ENCODE measurements at regions not wholly inside any gene's neighbourhood (a gene's known extent, or its start where the extent isn't known, plus 50 kb on each side); places are given as distances from the start of the nearest gene placed in this dataset.

DNA sequence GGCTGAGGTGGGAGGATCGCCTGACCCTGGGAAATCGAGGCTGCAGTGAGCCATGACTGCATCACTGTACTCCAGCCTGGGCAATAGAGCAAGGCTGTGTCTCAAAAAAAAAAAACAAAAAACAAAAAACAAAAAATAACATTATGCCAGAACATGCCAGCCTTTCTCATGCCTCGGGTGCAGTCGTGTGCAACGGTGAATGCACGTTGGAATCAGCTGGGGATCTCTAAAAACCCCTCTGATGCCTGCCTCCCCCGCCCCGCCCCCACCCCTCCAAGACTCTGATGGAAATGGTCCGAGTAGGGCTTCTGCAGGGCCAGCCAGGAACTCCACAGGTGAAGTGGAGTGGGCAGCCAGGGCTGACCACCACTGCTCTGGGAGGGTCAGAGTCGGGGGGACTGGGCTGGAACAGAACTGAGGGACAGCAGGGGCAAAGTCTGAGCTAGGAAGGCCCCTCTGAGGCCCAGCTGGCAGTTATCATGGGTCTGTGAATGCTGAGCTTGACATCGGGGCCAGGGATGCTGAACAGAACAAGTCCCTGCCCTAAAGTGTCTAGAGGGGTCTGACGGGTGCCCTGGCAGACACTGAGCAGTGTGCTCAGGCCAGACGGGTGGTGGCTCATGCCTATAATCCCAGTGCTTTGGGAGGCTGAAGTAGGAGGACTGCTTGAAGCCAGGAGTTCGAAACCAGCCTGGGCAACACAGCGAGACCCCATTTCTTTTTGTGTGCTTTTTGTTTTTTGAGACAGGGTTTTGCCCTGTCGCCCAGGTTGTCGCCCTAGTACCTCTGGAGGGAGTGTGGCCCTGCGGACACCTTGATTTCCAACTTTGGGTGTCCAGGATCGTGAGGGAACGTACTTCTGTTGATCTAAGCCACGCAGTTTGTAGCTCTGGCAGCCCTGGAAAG lies 193.4 kb upstream of the GSE1 start:
- no peak for DNase-seq

- no peak for DNase-seq
Measured at GRCh38 chr16:85420501-85421337, 192.4 kb upstream of the GSE1 start.

- no peak for DNase-seq
Measured at GRCh38 chr16:85421338-85422195, 191.6 kb upstream of the GSE1 start.

- DNase-seq = no peak
Measured at GRCh38 chr16:85422196-85422631, 190.9 kb upstream of the GSE1 start.

DNA sequence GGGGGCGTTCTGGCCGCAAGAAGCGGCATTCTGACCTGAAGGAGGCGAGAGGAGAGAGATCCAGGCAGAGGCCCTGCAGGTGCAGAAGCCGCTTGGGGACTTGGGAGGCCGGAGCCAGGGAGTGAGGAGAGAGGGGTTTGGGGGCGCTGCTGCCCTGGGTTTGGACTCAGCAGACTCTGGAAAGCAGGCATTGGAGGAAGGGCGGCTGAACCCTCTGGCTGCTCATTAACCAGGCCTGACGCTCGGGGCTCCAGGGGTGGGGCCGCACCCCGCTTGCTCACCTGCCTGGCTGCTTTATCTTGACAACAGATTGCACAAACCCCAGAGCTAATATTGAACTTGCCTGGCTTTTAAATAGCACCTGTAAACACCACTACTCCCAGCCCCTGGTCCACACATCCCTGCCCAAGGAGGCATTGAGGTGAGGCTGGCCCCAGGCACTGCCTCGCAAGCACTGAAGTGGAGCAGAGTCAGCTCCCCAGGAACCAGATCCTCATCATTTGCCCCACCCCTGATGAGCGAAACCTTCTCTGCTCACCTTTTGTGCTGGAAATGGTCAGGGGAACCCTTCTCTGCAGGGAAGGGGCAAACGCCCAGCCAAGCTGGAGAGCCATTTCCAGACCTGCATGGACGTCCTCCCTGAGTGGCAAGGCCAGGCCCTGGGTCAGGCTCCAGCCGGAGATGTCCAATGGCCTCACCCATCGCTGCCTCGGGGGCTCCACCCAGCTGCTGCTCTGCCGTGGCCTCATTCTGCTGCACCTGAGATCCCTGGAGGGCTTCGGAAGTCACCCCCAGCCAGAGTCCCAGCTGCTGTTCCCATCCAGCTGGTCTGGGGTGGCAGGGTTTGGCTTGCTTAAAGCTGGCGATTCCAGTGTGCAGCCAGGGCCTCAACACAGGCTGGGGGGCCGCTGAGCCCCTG lies 190.2 kb upstream of the GSE1 start:
- peak; percentile 59 for DNase-seq

DNA sequence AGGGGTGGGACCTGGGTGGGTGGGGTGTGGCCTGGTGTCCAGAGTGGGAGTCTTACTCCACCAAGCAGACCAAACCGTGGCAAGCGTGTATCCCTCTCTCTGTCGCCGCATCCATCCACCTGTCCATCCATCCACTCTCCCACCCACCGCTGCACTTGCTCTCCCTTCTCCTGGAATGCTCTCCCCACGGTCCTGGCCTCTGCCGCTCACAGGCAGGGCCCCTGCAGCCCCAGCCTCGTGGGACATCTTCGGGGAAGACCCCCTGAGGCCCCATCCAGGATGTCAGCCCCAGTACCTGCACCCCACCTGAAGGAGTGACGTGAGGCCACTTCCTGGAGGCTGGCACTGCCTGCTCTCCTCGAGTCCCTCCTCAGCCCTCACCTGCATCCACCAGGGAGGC lies 189.5 kb upstream of the GSE1 start:
- no peak for DNase-seq

GRCh38 chr16:85424260-85425073 lies 188.7 kb upstream of the GSE1 start:
- no peak for DNase-seq

DNA sequence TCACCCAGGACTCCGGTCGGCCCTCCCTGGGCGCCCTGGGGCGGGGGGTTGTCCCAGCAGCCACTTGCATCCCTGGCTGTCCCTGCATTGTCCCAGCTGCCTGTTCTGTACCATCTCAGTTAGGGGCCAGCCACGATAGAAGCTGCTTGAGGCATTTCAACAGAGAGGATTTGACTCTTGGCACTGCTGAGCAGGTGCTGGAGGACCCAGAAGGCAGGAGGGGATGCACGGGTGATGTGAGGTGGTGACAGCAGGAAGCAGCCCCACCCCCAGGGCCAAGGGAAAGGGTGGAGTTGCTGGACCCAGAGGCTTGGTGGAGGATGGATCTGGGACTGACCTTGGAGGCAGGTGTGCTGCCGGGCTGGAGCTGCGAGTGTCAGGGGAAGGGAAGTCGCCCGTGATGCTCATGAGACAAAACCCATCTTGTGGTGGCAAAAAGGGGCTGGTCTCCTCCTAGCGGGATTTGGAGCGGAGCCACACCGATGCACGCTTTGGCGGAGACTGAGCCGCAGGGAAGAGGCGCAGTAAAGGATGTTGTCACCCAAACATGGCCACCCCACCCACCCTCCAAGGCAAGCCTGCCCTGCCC lies 188.0 kb upstream of the GSE1 start:
- DNase-seq = no peak

DNA sequence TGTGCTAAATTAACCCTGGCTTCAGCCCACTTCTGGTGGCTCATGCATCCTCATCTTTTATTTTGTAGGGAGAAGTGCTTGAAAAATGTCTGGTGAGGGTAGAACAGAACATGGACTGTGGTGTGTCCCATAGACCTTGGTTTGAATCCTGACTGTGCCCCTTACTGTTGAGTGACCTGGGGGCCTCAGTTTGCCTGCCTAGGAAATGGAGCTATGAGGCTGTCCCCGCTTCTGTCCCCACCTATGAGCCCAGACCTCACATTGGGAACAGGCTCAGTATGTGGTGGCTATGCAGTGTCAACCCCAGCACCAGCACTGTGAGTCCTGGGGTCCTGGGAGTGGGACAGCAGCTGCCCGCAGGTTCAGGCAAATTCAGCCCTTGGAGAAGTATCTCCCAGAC lies 186.3 kb upstream of the GSE1 start:
- no peak for DNase-seq

- DNase-seq = no peak
Measured at GRCh38 chr16:85428168-85428898, 184.8 kb upstream of the GSE1 start.

- DNase-seq = no peak
Measured at GRCh38 chr16:85428899-85429775, 184.0 kb upstream of the GSE1 start.

GRCh38 chr16:85429776-85430522 lies 183.2 kb upstream of the GSE1 start:
- no peak for DNase-seq

- no peak for DNase-seq
Measured at GRCh38 chr16:85430523-85431421, 182.3 kb upstream of the GSE1 start.

GRCh38 chr16:85431431-85432124 lies 181.5 kb upstream of the GSE1 start:
- DNase-seq = no peak

DNA sequence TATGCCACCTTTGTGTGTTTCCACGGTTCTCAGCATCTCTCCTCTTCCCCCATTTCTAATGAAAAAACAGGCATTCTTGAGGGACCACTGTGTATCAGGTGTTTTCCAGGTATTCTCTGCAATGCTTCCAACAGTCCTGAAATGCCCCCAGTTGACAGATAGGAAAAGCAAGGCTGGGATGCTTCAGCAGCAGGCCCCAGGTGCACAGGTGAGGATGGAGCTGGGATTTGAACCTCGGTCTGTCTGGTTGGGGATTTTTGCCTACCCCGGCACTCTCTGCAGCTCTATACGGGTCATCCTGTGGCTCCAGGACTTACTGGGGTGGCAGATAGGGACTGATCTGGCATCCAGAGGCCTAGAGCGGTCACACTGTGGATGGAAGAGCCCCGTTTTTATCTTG lies 180.5 kb upstream of the GSE1 start:
- no peak for DNase-seq

DNA sequence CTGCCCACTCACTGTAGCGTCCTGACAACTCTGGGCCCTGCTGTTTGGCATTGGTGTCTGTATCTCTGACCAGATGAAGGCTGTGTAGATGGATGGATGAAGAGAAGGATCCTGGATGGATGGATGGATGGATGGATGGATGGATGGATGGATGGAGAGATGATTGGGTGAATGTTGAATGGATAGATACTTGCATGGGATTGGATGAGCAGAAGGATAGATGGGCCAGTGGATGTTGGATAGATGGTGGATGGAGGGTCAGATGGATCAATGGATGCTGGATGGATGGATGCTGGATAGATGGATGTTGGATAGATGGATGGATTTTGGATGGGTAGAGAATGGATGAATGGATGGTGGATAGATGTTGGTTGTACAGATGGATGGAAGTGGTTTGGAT lies 179.6 kb upstream of the GSE1 start:
- DNase-seq = no peak

Measured in NCI-H2081 treated with DMSO at 0.1 percent for 48 hours (cell line).